Stimulated activated CD4-positive, alpha-beta T cell treated with anti-CD3 and anti-CD28 coated beads, Interleukin-12 subunit alpha, Interleukin-12 subunit beta, amount 100 ng/mL, for 48 hours (primary cell): ENCODE measurements at regions not wholly inside any gene's neighbourhood (a gene's known extent, or its start where the extent isn't known, plus 50 kb on each side); places are given as distances from the start of the nearest gene placed in this dataset.
A peak's percentile ranks its signal among the peaks of the same experiment; 100 is the strongest.

Experiments
- DNase-seq, 3 donors: peaks; one replicate each; pipeline ENCODE4 v3.0.0-alpha.2; 2020; ENCODE audit warnings: low read depth in 2 of 3, low spot score in 1 of 3

GRCh38 chr2:41743324-41743723 lies 304.5 kb upstream of the PKDCC start:
- no peak for DNase-seq

- no peak for DNase-seq
These were observed 297.0 kb upstream of the PKDCC start for GRCh38 chr2:41750829-41751228.

- DNase-seq = no peak
These were observed 287.9 kb upstream of the PKDCC start for GRCh38 chr2:41759880-41760279.

- no peak for DNase-seq
These were observed 284.7 kb upstream of the PKDCC start for GRCh38 chr2:41763141-41763540.

- no peak for DNase-seq
These were observed 283.7 kb upstream of the PKDCC start for GRCh38 chr2:41764131-41764530.

- DNase-seq = no peak
These were observed 282.9 kb upstream of the PKDCC start for GRCh38 chr2:41764919-41765318.

- DNase-seq = no peak
These were observed 279.5 kb upstream of the PKDCC start for GRCh38 chr2:41768310-41768709.

GRCh38 chr2:41771710-41772109 lies 276.1 kb upstream of the PKDCC start:
- no peak for DNase-seq

- DNase-seq = no peak
These were observed 275.1 kb upstream of the PKDCC start for GRCh38 chr2:41772697-41773096.

- DNase-seq = no peak
These were observed 273.7 kb upstream of the PKDCC start for GRCh38 chr2:41774011-41774605.

GRCh38 chr2:41775366-41776025 lies 272.3 kb upstream of the PKDCC start:
- no peak for DNase-seq

GRCh38 chr2:41779888-41780287 lies 267.9 kb upstream of the PKDCC start:
- DNase-seq = no peak

GRCh38 chr2:41782306-41783158 lies 265.3 kb upstream of the PKDCC start:
- peak in 1 of 3 donors; percentile 52 for DNase-seq

GRCh38 chr2:41784496-41784895 lies 263.3 kb upstream of the PKDCC start:
- DNase-seq = no peak

- no peak for DNase-seq
These were observed 262.4 kb upstream of the PKDCC start for GRCh38 chr2:41785251-41786022.

GRCh38 chr2:41791523-41791922 lies 256.3 kb upstream of the PKDCC start:
- DNase-seq = no peak

- DNase-seq = no peak
These were observed 244.5 kb upstream of the PKDCC start for GRCh38 chr2:41803361-41803760.

- DNase-seq = no peak
These were observed 241.5 kb upstream of the PKDCC start for GRCh38 chr2:41806286-41806685.

GRCh38 chr2:41821167-41821566 lies 226.7 kb upstream of the PKDCC start:
- DNase-seq = no peak

GRCh38 chr2:41826921-41827320 lies 220.9 kb upstream of the PKDCC start:
- no peak for DNase-seq

GRCh38 chr2:41827354-41827971 lies 220.4 kb upstream of the PKDCC start:
- no peak for DNase-seq
